ENCODE measurements at regions not wholly inside any gene's neighbourhood (a gene's known extent, or its start where the extent isn't known, plus 50 kb on each side); places are given as distances from the start of the nearest gene placed in this dataset.

- DNase-seq (ENCODE audit: low read depth in 2 of 3, low spot score in 2 of 3), result no peak
Observed at GRCh38 chr22:48147831-48148230, 1385.4 kb downstream of the TBC1D22A start.

GRCh38 chr22:48147404-48147803 lies 1385.0 kb downstream of the TBC1D22A start:
- no peak for DNase-seq (ENCODE audit: low read depth in 2 of 3, low spot score in 2 of 3)

GRCh38 chr22:48146426-48146825 lies 1384.0 kb downstream of the TBC1D22A start:
- no peak for DNase-seq (ENCODE audit: low read depth in 2 of 3, low spot score in 2 of 3)

GRCh38 chr22:48145738-48146137 lies 1383.3 kb downstream of the TBC1D22A start:
- no peak for DNase-seq (ENCODE audit: low read depth in 2 of 3, low spot score in 2 of 3)

GRCh38 chr22:48144318-48144717 lies 1381.9 kb downstream of the TBC1D22A start:
- no peak for DNase-seq (ENCODE audit: low read depth in 2 of 3, low spot score in 2 of 3)

- no peak for DNase-seq (ENCODE audit: low read depth in 2 of 3, low spot score in 2 of 3)
Observed at GRCh38 chr22:48143856-48144255, 1381.4 kb downstream of the TBC1D22A start.

- DNase-seq (ENCODE audit: low read depth in 2 of 3, low spot score in 2 of 3), result no peak
Observed at GRCh38 chr22:48142388-48142787, 1379.9 kb downstream of the TBC1D22A start.

GRCh38 chr22:48141301-48141700 lies 1378.9 kb downstream of the TBC1D22A start:
- no peak for DNase-seq (ENCODE audit: low read depth in 2 of 3, low spot score in 2 of 3)

GRCh38 chr22:48140261-48140813 lies 1377.9 kb downstream of the TBC1D22A start:
- DNase-seq (ENCODE audit: low read depth in 2 of 3, low spot score in 2 of 3), result no peak

- no peak for DNase-seq (ENCODE audit: low read depth in 2 of 3, low spot score in 2 of 3)
Observed at GRCh38 chr22:48139776-48140175, 1377.3 kb downstream of the TBC1D22A start.

- DNase-seq (ENCODE audit: low read depth in 2 of 3, low spot score in 2 of 3), result no peak
Observed at GRCh38 chr22:48138855-48139254, 1376.4 kb downstream of the TBC1D22A start.

GRCh38 chr22:48138427-48138826 lies 1376.0 kb downstream of the TBC1D22A start:
- no peak for DNase-seq (ENCODE audit: low read depth in 2 of 3, low spot score in 2 of 3)

GRCh38 chr22:48137640-48138039 lies 1375.2 kb downstream of the TBC1D22A start:
- no peak for DNase-seq (ENCODE audit: low read depth in 2 of 3, low spot score in 2 of 3)

GRCh38 chr22:48135592-48135991 lies 1373.1 kb downstream of the TBC1D22A start:
- DNase-seq (ENCODE audit: low read depth in 2 of 3, low spot score in 2 of 3), result no peak

GRCh38 chr22:48125416-48125815 lies 1363.0 kb downstream of the TBC1D22A start:
- DNase-seq (ENCODE audit: low read depth in 2 of 3, low spot score in 2 of 3), result no peak

GRCh38 chr22:48121984-48122383 lies 1359.5 kb downstream of the TBC1D22A start:
- DNase-seq (ENCODE audit: low read depth in 2 of 3, low spot score in 2 of 3), result no peak

- DNase-seq (ENCODE audit: low read depth in 2 of 3, low spot score in 2 of 3), result no peak
Observed at GRCh38 chr22:48118654-48119053, 1356.2 kb downstream of the TBC1D22A start.

GRCh38 chr22:48116871-48117270 lies 1354.4 kb downstream of the TBC1D22A start:
- no peak for DNase-seq (ENCODE audit: low read depth in 2 of 3, low spot score in 2 of 3)

GRCh38 chr22:48112687-48113521 lies 1350.5 kb downstream of the TBC1D22A start:
- no peak for DNase-seq (ENCODE audit: low read depth in 2 of 3, low spot score in 2 of 3)

GRCh38 chr22:48106715-48107259 lies 1344.3 kb downstream of the TBC1D22A start:
- no peak for DNase-seq (ENCODE audit: low read depth in 2 of 3, low spot score in 2 of 3)

GRCh38 chr22:48106215-48106614 lies 1343.8 kb downstream of the TBC1D22A start:
- DNase-seq (ENCODE audit: low read depth in 2 of 3, low spot score in 2 of 3), result no peak

- no peak for DNase-seq (ENCODE audit: low read depth in 2 of 3, low spot score in 2 of 3)
Observed at GRCh38 chr22:48105259-48105658, 1342.8 kb downstream of the TBC1D22A start.

All from activated CD8-positive, alpha-beta memory T cell treated with anti-CD3 and anti-CD28 coated beads for 48 hours (primary cell).